Testis (tissue), 2 donors: ENCODE measurements at regions not wholly inside any gene's neighbourhood (a gene's known extent, or its start where the extent isn't known, plus 50 kb on each side); places are given as distances from the start of the nearest gene placed in this dataset.

Experiments used
- DNase-seq: peaks from one replicate; pipeline ENCODE4 v3.0.0-alpha.2; 2019
- H3K27ac ChIP-seq, 2 donors: fragments of 200-600 bp; sonication (generic); one replicate each; pipeline ENCODE4 v1.5.1; 2019
- H3K27me3 ChIP-seq: fragments of 200-600 bp; sonication (generic); one replicate; pipeline ENCODE4 v1.5.1; 2019
- H3K36me3 ChIP-seq: fragments of 200-600 bp; sonication (generic); one replicate; pipeline ENCODE4 v1.5.1; 2017; ENCODE audit warnings: low read depth; ENCODE audit errors: missing control alignments
- H3K4me1 ChIP-seq: fragments of 200-600 bp; sonication (generic); one replicate; pipeline ENCODE4 v1.5.1; 2019
- H3K4me3 ChIP-seq, 2 donors: fragments of 200-600 bp; sonication (generic); one replicate each; pipeline ENCODE4 v1.5.1; 2017 to 2019
- H3K9me3 ChIP-seq: fragments of 200-600 bp; sonication (generic); one replicate; pipeline ENCODE4 v1.5.1; 2017
- POLR2A ChIP-seq: fragments of 450-650 bp; IDR thresholded peaks from one replicate; pipeline ENCODE4 v1.6.1; 2017; ENCODE audit warnings: antibody characterized with exemption, mild to moderate bottlenecking, moderate library complexity
- WGBS, 2 donors: methylation state at CpG; one replicate each; pipeline ENCODE4 v1.1.5; 2018; 5-methylcytosine and 5-hydroxymethylcytosine counted together
- intact Hi-C: fragments of 100-400 bp; cut with DNase I; formaldehyde crosslinking; loops from one replicate; pipeline ENCODE4 v1.15.1; 2023; ENCODE audit warnings: low total_unique reads
- TF ChIP-seq, protein P1 (sequence below), 3 experiments: fragments of 450-650 bp in 2 of 3; fragments of 200-600 bp in 1 of 3; sonication (generic) in 1 of 3; IDR thresholded peaks; one replicate each; pipeline ENCODE4 v1.5.1; 2016 to 2019; ENCODE audit warnings: antibody characterized with exemption in 3 of 3, mild to moderate bottlenecking in 2 of 3, moderate library complexity in 1 of 3

DNA sequence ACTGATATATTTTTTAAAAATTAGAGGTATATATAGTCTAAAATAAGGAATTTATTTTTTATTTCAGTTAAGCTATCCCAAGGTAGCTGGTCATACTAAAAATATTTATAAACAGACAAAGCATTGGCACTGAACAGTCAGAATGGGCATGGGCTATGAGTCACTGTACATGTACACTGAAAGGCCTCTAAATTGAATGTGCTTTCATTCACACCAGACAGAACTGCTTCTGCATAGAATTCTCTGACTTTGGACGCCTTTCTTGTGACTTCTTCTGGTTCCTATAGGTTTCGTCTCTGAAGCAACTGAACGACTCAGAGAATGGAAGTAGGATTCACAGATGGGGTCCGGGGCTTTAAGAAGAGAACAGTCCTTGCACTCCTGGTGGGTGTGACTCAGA lies 394.8 kb upstream of the MEF2C start:
- Histone ChIP-seq H3K27me3 (no peaks in the 10 kb centered on the region), H3K9me3 (no peaks in the 10 kb centered on the region), H3K36me3 (no peaks in the 10 kb centered on the region), H3K4me3 (no peak overlapping the region), H3K4me1 (no peaks in the 10 kb centered on the region), H3K27ac (no peak overlapping the region)
- no peak for DNase-seq
- 91 to 96% methylated on average over 4 of the region's 4 CpGs for WGBS, 2 donors
- TF ChIP-seq POLR2A, result no peak
- TF ChIP-seq, protein P1, sequence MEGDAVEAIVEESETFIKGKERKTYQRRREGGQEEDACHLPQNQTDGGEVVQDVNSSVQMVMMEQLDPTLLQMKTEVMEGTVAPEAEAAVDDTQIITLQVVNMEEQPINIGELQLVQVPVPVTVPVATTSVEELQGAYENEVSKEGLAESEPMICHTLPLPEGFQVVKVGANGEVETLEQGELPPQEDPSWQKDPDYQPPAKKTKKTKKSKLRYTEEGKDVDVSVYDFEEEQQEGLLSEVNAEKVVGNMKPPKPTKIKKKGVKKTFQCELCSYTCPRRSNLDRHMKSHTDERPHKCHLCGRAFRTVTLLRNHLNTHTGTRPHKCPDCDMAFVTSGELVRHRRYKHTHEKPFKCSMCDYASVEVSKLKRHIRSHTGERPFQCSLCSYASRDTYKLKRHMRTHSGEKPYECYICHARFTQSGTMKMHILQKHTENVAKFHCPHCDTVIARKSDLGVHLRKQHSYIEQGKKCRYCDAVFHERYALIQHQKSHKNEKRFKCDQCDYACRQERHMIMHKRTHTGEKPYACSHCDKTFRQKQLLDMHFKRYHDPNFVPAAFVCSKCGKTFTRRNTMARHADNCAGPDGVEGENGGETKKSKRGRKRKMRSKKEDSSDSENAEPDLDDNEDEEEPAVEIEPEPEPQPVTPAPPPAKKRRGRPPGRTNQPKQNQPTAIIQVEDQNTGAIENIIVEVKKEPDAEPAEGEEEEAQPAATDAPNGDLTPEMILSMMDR (IDR thresholded peaks at IDR 0.05), result no peak
- intact Hi-C loops, result no loop called here

DNA sequence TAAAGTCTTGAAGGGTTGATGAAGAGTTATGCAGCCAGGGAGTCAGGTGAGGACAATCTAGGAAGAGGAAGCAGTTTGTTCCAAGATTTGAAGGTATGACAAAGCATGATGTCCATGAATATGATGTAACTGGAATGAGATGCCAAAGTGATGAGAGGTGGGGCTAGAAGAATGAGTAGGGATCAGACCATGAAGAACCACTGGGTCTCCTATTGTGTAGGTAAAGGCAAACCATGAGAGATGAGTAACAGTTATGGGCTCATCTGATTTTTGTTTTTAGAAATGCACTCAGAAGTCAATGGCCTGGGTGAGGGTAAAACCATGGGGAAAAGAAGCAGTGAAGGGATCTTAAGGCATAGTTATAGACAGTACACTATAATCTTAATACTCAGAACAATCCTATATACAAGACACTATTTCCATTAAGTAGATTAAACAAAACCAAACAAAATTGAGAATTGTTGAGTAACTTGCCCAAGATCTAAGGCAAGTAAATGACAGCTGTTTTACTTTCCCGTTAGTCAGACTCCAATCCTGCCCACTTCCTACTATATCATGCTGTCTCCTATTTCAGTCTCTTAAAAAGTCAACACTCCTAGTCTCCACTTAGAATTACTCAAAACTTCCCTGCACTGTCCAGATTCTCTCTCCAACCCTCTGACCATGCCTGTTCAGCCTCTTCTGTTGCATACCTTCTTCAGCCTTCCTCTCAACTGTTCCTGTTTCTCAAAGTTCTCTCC lies 393.8 kb upstream of the MEF2C start:
- Histone ChIP-seq H3K9me3 (no peaks in the 10 kb centered on the region), H3K36me3 (no peaks in the 10 kb centered on the region), H3K4me3 (no peak overlapping the region), H3K4me1 (no peaks in the 10 kb centered on the region), H3K27ac (no peak overlapping the region), H3K27me3 (no peaks in the 10 kb centered on the region)
- WGBS, 2 donors, result 81 to 94% methylated on average over 1 of the region's 1 CpG
- TF ChIP-seq POLR2A, result no peak
- TF ChIP-seq, protein P1 (IDR thresholded peaks at IDR 0.05), result no peak
- no peak for DNase-seq
- intact Hi-C loops, result no loop called here

DNA sequence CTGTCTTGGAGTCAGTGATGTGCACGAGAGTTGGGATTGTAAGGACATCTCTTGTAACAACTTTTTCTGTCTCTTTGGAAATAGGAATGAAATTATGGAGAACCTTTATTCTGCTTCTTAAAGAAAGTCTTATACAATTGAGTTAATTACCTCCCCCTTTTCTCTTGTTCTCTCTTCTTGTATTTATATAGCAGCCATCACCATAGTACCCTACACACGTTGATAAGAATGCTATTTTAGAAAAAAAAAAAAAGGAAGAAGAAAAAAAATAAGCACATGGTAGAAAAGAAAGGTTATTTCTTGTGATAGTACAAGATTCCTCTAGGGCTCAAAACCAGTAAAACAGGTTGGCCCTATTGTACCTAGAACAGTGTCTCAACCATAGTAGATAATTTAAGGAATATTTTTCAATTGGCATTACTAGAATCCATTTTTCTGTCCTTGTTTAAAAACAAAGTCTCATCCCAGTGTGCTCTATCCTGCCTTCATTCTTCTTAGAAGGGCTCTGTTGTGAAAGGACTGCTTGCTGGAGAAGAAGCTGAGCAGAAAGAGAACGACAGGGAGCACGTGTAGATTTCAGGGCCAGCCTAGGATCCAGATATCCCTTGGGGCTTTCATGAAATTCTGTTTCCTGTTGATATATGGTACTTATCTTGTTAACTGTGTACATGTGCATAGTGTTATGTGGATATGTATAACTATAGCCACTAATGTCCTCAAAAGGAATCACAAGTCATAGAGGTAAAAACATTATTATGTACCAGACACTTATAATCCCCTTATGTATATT lies 392.3 kb upstream of the MEF2C start:
- Histone ChIP-seq H3K4me3 (no peak overlapping the region), H3K36me3 (no peaks in the 10 kb centered on the region), H3K4me1 (no peaks in the 10 kb centered on the region), H3K27ac (no peak overlapping the region), H3K27me3 (no peaks in the 10 kb centered on the region), H3K9me3 (no peaks in the 10 kb centered on the region)
- 61 to 66% methylated on average over 4 of the region's 4 CpGs for WGBS, 2 donors
- intact Hi-C loops, result no loop called here
- DNase-seq, result no peak
- TF ChIP-seq, protein P1 (IDR thresholded peaks at IDR 0.05), result no peak
- TF ChIP-seq POLR2A, result no peak

DNA sequence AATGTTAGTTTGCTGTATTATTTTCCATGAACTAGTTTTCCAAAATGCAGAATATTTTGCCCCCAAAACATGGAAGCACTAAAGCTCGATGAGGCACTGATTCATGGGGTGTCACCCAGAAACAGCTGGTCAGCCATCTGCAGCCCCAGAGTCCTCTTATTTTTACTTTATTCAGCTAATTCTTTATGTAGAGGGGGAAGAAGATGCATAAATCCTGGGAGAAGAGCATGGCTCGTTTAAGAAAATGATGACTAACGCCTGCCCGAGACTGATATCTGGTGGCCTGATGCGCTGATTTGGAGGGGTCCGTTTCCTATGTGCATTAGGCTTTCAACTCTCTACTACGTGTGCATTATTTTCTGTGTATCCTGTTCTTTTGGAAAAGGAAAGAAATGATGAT lies 390.3 kb upstream of the MEF2C start:
- Histone ChIP-seq H3K4me3 (no peak overlapping the region), H3K36me3 (no peaks in the 10 kb centered on the region), H3K9me3 (no peaks in the 10 kb centered on the region), H3K27ac (no peak overlapping the region), H3K27me3 (no peaks in the 10 kb centered on the region), H3K4me1 (no peaks in the 10 kb centered on the region)
- TF ChIP-seq, protein P1 (IDR thresholded peaks at IDR 0.05), result no peak
- TF ChIP-seq POLR2A, result no peak
- no peak for DNase-seq
- WGBS, 2 donors, result 86% methylated on average over 7 of the region's 7 CpGs
- intact Hi-C loops, result no loop called here
